Activated CD8-positive, alpha-beta memory T cell treated with anti-CD3 and anti-CD28 coated beads for 48 hours (primary cell): ENCODE measurements at regions not wholly inside any gene's neighbourhood (a gene's known extent, or its start where the extent isn't known, plus 50 kb on each side); places are given as distances from the start of the nearest gene placed in this dataset.

Experiments
- DNase-seq, 3 experiments: peaks; one replicate each; pipeline ENCODE4 v3.0.0-alpha.2; 2020; ENCODE audit warnings: low read depth in 2 of 3, low spot score in 2 of 3

DNA sequence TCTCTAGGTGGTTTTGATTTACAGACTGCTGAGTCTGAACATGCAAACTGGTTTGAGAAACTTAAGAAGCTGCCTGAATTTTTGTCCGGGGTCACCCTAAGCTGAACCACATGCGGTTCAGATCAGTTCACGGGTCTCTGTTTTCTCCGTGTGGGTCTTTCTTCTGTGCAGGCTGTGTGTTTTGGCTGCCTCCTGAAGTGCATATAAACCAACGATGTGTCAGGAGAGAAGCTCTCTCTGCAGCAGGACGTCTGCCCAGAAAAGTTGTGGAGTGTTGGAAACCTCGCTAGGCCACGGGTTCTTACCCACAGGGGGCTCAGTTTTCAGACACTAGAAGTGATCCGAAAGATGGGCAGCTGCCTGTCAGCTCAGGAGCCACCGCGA is 364.2 kb downstream of the IRX2 start:
- no peak for DNase-seq

DNA sequence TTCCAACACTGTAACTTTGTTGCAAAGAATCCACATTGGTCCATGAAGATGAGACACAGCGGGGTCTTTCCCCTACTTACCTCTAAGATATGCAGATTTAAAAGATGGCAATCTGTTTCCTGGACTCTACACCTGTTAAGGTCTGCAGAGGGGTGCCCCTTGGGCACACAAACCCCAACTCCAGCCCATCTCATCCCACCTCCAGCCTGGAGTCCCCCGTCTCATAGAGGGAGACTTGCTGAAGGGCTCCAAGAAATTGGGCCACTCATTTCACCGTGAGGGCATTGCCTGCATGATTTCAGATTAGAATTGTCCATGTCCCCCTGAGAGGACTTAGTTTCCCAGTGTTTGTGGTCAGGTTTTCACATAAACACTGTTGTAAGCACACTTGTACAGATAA is 365.7 kb downstream of the IRX2 start:
- no peak for DNase-seq

DNA sequence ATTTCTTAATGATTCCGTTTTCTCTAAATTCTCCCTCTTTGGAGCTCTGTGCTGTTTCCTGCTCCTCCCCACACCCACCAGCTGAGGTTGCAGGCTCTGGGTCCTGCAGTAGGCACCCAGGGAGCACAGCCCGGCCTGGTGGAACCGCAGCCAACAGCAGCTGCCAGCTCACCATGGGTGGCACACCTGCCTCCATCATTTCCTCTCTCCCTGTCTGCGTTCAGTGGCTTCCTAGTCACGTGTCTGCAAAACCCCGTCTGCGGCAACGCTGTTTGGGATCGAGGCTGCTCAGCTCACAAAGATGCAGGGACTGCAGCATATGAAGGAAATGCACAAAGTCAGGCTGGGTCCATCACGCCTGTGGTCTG is 367.8 kb downstream of the IRX2 start:
- DNase-seq = no peak

DNA sequence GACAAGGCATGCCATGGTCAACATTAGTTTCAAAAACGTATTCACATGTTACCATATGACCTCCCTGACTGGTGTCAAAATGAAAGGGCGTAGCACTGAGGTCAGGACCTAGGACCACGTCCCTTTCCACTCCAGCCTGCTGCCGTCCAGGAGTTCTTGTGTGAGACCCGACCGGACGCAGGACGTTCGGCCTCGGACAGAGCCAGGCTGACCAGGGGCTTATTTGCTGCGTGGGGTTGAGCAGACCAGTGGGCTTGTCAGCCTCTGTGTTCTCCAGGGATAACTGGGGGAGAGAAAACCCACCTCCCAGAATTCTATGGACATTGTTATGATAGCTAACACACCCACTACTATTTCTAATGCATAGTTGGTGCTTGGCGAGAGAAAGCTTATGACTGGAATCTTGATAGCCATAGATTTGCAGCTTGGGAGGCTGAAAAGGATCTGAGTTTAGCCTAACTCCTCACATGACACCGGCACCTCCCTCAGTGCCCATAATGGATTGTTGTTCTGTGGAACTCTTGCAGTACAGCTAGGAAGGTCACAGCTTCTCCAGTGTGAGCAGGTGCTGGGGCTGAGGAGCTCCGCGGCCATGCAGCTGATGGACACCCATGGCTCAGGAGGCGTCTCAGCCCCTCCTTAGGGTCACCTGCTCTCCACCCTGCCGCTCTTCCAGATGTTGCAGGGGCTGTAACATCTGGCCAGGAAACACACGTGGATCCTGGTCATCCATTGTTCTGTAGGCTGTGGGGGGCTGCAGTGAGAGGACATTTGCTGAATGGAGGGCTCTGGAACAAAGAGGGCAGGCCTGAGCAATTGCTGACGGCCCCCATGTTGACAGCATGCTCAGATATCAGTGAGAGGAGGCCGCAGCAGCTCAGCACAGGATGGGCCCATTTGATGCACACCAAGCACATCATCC is 368.4 kb downstream of the IRX2 start:
- no peak for DNase-seq

DNA sequence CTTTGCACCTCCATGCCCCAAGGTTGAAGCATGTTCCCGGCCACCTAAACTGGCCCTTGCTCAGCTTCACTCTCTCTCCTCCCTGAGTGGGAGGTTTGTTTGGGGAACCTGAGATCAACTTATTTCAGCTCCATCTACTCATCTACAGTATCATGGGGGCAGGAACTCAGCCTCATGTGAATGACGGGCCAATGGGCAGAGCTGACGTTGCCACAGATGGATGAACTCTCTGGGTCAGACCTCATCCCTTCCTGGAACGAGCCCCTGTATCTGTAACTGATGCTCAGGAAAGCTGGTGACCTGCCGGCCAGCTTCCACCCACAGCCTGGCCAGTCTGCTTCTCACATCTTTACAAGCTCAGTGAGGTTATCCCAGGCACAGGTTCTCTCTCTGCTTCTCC is 369.6 kb downstream of the IRX2 start:
- no peak for DNase-seq

DNA sequence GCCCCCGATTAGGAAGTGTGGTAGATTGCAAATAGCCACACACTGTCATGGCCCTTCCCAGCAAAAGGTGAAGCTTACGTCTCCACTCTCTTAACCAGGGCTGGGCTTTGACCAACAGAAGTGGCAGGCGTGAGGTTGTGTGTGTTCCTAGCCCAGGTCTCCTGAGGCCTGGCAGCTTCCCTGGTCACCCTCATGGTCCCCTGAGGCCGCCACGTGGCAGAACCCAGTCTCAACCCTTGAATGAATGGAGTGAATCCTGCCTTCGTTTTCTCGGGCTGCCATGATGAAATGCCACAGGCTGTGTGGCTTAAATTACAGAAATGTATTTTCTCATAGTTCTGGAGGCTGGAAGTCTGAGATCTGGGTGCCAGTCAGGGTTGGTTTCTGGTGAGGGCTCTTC is 370.4 kb downstream of the IRX2 start:
- no peak for DNase-seq

DNA sequence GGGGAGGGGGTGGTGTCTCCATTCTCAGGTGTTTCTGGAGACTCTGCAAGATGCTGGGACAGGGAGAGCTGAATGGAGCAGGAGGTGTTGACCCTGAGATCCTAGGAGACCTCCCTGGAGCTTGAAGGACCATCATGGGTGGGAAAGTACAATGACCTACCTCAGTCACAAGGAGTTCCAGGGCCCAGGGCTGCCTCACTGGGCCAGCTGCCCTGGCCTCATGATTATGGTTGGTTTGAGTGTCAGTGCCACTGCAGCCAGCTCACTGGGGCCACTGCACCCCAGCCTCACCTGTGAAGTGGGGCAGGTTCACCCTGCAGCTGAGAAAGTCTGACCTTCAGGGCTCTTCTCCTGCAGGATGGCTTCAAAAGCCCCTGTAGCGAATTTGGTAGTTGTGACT is 372.5 kb downstream of the IRX2 start:
- no peak for DNase-seq

DNA sequence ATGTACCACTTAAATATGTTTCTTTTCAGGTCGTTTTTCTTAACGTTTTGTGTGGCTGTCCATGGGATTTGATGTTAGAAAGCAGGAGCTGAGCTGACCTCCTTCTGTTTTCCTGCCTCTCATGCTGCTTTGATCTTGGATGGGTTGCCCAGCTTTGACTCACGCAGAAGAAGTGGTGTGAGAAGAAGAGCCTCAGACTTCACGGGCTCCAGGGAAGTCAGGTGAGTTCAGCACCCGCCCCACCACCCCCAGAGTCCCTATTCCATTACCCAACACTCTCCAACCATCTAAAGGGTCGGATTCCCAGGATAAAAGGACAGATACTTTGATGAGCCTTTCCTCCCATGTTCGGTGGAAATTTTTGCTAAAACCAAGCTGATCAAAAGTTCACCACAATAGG is 373.4 kb downstream of the IRX2 start:
- DNase-seq = no peak

DNA sequence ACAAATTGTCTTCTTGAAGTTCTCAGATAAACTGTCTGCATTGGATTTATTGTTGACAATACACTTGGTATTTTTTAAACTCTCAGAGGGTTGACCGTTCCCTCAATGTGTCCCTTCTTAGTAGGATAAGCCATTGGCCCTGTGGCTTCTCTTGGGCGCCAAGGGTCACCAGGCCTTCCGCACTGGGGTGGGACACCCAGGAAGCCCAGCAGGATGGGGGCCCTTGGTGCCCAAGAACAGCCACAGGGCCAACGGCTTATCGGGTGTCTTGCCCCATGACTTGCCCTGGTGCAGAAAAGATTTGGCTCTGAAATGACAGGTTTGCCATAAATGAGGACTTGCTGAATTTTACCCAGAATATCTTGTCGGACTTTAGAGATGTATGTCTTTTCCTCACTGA is 375.0 kb downstream of the IRX2 start:
- no peak for DNase-seq

DNA sequence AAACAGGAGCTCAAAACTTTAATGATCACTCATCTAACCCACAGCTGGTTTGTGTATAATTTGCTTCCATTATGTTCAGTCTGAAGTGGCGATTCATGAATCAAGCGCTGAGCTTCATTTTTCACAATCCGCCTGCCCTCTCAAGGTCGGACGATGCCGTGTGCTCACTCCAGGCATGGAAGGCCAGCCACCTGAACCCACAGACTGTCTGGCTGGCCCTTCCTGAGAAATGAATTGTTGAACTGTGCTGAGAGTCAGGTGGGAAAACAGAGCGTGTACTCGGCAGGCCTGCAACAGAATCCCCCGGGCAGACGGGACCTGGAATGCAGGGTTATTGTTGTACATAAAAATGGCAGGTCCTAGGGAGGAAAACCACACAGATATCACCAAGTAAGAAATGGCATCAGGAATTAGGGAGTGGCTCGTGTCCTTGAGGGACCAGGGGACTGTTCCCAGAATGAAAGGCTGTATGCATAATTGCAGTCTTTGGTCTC is 375.7 kb downstream of the IRX2 start:
- no peak for DNase-seq

DNA sequence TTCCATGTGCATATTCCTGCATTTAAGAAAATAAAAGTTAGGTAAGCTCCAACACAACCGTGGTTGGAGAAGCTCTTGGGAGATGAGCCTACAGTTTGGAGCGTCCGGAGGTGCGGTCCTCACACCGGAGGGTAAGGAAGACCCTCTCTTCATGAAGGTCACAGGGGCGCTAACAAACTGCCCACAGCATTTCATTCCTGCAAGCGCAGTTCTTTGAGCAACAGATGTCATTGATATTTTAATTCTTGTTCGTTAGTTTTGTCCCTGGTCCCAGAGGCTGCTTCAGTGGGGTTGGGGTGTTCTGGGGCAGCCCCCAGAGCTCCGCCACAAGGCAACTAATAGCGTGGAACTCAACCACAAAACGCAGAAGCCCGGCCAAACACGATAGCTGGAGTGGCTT is 376.2 kb downstream of the IRX2 start:
- DNase-seq = no peak

DNA sequence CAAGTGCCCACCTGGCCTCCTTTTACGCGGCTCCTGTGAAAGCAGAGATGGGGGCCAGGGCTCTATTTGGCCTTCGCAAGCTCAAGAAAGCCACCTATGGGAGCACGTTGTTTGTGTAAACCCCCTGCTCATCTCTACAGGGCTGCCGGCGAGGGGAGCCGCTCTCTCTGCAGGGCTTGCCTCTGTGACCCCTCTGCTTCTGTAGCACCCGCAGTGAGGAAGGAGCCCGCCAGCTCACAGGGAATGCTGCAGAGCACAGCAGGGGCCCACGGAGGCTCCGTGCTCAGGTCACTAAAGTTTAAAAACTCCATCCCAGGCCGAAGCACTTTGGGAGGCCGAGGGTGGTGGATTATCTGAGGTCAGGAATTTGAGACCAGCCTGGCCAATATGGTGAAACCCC is 376.8 kb downstream of the IRX2 start:
- no peak for DNase-seq

DNA sequence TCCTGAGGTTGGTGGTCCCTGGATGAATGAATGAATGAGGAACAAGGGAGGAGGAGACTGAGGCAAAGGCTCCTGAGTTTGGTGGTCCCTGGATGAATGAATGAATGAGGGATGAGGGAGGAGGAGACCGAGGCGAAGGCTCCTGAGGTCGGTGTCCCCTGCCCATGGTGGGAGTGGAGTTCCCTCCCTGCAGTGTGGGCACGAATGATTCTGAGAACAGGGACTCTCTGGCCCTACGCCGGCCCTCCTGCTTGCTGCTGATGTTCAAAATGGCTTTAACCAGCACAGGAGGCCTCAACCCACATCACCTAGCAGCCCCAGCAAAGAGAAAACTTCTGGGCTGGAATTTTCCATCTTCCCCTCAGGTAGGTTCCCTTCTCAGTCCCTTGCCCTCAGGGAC is 377.8 kb downstream of the IRX2 start:
- no peak for DNase-seq

DNA sequence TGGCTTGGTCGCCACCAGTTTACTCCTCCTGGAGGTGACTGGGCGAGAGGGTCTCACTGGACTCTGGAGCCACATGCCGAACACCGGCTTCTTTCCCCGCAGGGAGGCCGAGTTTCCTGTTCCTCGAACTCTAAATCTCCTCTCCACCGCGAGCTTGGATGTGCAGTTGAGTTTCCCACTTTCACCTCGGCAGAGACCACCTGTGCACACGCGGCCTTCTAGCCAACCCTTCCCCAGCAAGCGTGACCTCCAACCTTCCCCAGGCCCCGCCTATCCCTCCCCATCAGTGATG is 380.1 kb downstream of the IRX2 start:
- no peak for DNase-seq

DNA sequence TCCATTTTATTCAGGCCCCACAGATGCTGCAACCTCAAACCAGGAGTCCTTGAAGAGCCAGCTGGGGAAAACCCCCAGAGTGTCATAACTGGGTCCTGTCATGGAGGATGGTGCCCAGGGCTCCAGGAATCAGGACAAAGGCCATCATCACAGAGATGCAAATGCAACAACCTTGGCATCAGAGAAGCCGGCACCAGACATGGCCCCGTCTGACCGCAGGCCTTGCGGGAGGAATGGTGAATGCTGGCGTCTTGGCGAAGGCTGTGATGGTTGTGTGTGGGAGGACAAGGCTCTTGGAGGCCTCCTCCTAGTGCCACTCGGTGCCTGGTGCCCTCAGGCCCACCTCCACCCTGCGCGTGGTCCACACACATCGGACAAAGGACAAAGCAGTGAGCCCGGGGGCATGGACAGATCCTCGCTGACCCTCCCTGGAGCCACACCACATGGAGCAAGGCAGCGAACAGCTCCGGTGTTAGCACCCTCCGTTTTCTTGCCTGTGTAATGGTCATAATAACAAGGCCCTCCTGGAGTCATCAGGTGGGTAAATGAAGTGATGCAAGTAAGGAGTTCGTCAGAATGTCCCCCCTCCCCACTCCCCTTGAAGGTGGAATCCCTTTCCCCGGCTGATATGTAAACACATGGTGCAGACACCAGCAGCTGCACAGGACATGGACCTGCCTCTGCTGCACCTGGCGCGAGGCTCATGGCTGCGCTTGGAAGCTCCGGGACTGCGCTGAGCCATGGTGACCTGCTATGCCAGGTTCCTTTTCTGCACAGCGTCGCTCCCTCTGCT is 380.7 kb downstream of the IRX2 start:
- no peak for DNase-seq

DNA sequence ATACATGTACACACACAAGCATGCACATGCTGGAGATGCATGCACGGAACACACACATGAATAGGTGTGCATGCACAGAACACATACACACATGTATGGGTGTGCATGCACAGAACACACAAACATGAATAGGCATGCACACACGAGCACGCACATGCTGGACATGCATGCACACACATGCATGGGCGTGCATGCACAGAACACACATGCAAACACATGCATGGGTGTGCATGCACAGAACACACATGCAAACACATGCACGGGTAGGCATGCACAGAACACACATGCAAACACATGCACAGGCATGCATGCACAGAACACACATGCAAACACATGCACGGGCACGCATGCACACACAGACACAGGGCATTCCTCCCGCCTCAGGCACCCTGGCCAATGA is 382.3 kb downstream of the IRX2 start:
- no peak for DNase-seq

DNA sequence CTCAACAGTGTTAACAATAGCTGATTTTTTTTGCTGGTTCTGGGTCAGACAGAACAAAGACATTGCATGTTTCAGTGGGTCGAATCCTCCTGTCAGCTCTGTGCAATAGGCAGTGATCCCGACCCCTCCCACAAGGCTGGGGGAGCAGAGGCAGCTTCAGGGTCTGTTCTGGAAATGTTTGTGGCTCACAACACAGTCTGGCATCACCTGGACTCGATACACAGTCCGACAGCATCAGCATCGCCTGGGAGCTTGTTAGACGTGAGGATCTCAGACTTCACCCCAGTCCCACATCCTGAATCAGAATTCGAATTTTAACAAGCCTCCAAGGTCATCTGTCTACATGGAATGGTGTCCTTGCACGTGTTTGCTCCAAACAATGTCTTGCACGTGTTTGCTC is 384.7 kb downstream of the IRX2 start:
- DNase-seq = no peak

DNA sequence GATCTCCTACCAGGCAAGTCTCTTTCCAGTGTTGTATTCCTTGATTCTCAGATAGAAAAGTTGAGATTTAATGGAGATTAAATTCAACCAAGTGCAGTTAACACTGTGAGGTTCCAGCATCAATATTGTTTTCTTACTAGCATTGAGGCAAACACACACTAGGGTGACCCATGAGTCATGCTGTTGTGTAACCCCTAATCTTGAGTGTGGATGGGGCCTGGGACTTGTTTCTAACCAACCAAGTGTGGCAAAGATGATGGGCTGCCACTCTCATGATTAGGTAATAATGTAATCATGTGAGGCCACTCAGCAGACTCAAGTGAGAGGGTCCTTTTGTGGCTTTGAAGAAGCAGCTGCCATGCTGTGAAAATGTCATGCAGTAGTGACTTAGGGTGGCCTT is 394.2 kb downstream of the IRX2 start:
- DNase-seq = no peak

DNA sequence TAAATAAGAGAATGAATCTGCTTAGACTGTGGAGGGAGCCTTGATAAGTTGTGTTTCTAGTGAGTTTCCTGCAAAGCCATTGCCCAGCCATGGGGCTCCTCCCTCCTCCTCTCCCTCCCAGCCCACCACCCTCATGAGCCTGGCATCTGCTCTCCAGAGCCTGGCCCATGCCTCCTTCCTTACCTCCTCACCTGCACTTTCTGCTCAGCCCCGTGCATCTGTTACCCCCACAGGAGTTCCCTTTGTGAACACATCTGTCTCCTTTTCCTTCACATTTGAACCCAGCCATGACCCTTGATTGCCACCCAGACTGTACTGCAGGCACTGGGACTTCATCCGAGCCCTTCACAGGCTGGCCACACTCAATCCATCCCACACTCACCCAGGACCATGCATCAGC is 395.6 kb downstream of the IRX2 start:
- no peak for DNase-seq

DNA sequence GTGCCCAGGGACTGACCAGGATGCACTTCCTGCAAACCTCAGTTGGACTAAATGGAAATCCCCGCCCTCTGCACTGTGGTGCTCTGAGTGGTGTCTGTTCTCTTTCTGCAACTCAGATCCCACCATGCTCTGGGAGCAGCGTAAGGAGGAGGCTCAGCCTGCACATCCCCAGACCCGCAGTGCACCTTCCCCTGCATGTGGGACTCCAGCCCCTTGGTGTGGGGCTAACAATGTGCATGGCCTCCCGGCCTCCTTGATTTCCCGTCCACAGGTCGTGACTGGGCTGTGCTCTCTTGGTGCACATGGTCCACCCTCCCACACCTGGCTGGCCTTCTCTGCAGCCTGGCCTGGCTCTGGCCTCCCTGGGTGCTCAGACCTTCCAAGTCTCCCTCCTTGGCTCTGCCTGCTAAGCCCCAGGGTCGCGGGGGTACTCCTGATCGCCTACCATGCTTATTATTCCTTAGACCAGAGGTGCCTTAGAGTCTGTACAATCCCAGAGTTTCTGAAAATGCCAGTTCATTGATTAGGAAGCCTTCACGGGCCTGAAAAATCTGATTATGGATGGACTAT is 397.5 kb downstream of the IRX2 start:
- no peak for DNase-seq

DNA sequence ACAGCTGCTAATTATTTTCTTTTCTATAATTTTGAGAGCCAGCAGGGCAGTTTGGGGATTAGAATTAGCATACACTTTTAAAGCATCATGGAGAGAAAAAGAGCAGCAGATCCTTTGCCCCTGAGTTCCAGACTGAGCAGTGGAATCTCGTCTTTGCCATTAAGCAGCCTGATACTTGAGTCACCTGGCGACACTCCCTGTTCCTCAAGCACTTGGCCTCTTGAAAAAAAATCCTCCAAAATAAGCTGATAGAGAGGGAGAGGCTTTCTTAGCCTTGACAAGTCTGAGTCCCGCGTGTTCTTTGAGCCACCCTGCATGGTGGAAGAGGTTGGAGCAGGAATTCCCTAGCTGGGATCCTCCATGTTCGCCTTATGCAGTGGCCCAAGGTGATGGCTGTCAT is 398.3 kb downstream of the IRX2 start:
- no peak for DNase-seq

DNA sequence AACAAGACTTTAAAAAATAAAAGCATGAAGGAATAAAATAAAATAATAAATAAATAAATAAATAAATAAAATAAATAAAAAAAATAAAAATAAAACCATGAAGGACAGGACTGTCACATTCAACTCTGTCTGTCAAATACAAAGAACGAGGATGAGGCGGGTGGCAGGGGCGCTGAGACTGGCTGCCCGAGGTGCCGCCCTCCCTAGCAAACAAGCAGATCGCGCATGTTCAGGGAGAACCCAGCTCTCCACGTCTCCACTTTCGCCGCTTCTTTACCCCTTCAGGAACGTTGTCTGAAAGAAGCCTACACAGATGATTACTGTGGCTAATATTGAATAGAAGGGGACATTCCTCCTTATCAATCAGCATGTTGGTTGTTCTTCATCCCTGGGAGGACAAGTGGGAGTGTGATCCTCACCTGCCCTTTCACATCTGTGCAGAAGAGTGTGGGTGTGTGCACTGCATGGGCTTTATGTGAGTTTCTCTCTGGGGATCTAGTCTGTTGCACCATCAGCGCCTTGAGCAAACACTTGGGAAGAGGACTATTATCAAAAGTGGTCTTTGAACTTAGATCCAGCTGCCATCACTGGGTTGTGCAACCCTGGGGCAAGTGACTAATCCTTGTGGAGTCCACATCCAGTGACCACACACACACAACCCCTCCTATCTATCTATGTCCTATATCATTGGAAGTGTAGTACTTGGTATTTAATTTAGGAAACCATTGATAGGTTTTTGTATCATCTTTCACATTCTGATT is 399.2 kb downstream of the IRX2 start:
- no peak for DNase-seq
